Breast epithelium (tissue), 4 donors: ENCODE measurements at regions not wholly inside any gene's neighbourhood (a gene's known extent, or its start where the extent isn't known, plus 50 kb on each side); places are given as distances from the start of the nearest gene placed in this dataset.

Source experiments
- DNase-seq, 2 donors: peaks; one replicate each; pipeline ENCODE4 v3.0.0-alpha.2; 2019; ENCODE audit warnings: low spot score in 2 of 2
- H3K27ac ChIP-seq, 2 donors: fragments of 200-600 bp; sonication (generic) in 1 of 2; one replicate each; pipeline ENCODE4 v1.5.1; 2016 to 2019; ENCODE audit warnings: mild to moderate bottlenecking in 1 of 2
- H3K27me3 ChIP-seq, 2 donors: fragments of 200-600 bp; sonication (generic) in 1 of 2; one replicate each; pipeline versions ENCODE4 v1.5.1 to v1.6.0; 2017 to 2019; ENCODE audit warnings: control low read depth in 1 of 2, mild to moderate bottlenecking in 1 of 2
- H3K36me3 ChIP-seq: fragments of 200-600 bp; one replicate; pipeline ENCODE4 v1.5.1; 2019
- H3K4me1 ChIP-seq, 2 donors: fragments of 200-600 bp; sonication (generic); one replicate each; pipeline ENCODE4 v1.5.1; 2016 to 2019; ENCODE audit warnings: control low read depth in 1 of 2
- H3K4me3 ChIP-seq, 3 donors: fragments of 200-600 bp; sonication (generic); 1 replicate in 2 of 3; 2 replicates in 1 of 3; pipeline ENCODE4 v1.5.1; 2016 to 2019; ENCODE audit warnings: mild to moderate bottlenecking in 3 of 3, moderate library complexity in 2 of 3
- H3K9me3 ChIP-seq, 2 donors: fragments of 200-600 bp; sonication (generic) in 1 of 2; one replicate each; pipeline ENCODE4 v1.5.1; 2016 to 2019; ENCODE audit warnings: control low read depth in 1 of 2
- CTCF ChIP-seq, 3 donors: fragments of 450-650 bp; IDR thresholded peaks; one replicate each; pipeline ENCODE4 v1.5.1; 2016 to 2017; ENCODE audit warnings: antibody characterized with exemption in 3 of 3, mild to moderate bottlenecking in 3 of 3, moderate library complexity in 3 of 3
- POLR2A ChIP-seq: fragments of 450-650 bp; IDR thresholded peaks from one replicate; pipeline ENCODE4 v1.6.1; 2016; ENCODE audit warnings: antibody characterized with exemption, mild to moderate bottlenecking, moderate library complexity
- POLR2AphosphoS5 ChIP-seq, 3 donors: sonication (generic); formaldehyde crosslinking; IDR thresholded peaks; one replicate each; pipeline ENCODE4 v1.6.1; 2017; ENCODE audit warnings: antibody characterized with exemption in 3 of 3
- intact Hi-C: fragments of 100-400 bp; cut with DNase I; formaldehyde crosslinking; loops from one replicate; pipeline ENCODE4 v1.15.1; 2023; ENCODE audit warnings: low total_unique reads

- Histone ChIP-seq H3K4me3 (no peak overlapping the region), H3K27me3 (no peaks in the 10 kb centered on the region), H3K4me1 (peaks cover 0 to 11% of the 10 kb centered on the region in 2 donors), H3K36me3 (no peaks in the 10 kb centered on the region), H3K9me3 (no peaks in the 10 kb centered on the region), H3K27ac (no peak overlapping the region)
- TF ChIP-seq POLR2A (no peak), CTCF (IDR thresholded peaks at IDR 0.05) (no peak), POLR2AphosphoS5 (IDR thresholded peaks at IDR 0.05) (no peak)
- DNase-seq: no peak
- intact Hi-C loops: no loop called here
These were observed 345.7 kb upstream of the SLC30A5 start for GRCh38 chr5:68748101-68748500.

- H3K27me3 ChIP-seq: no peaks in the 10 kb centered on the region
- no peak for TF ChIP-seq POLR2AphosphoS5 (IDR thresholded peaks at IDR 0.05)
- no peak for TF ChIP-seq POLR2A
- no peak for TF ChIP-seq CTCF (IDR thresholded peaks at IDR 0.05)
- H3K27ac ChIP-seq: peak overlapping the region in 1 of 2 donors; percentile 38
- H3K9me3 ChIP-seq: no peaks in the 10 kb centered on the region
- H3K4me1 ChIP-seq: peaks cover 0 to 11% of the 10 kb centered on the region in 2 donors
- intact Hi-C loops: no loop called here
- no peak overlapping the region for H3K4me3 ChIP-seq
- H3K36me3 ChIP-seq: no peaks in the 10 kb centered on the region
- DNase-seq: no peak
These were observed 344.7 kb upstream of the SLC30A5 start for GRCh38 chr5:68749077-68749476.

- TF ChIP-seq POLR2AphosphoS5 (IDR thresholded peaks at IDR 0.05) (peak in 1 of 3 donors; percentile 54), CTCF (IDR thresholded peaks at IDR 0.05) (no peak)
- intact Hi-C loops: no loop called here
- Histone ChIP-seq H3K27me3 (no peaks in the 10 kb centered on the region), H3K36me3 (no peaks in the 10 kb centered on the region), H3K4me1 (peaks cover 0 to 11% of the 10 kb centered on the region in 2 donors), H3K4me3 (no peak overlapping the region), H3K9me3 (no peaks in the 10 kb centered on the region), H3K27ac (peak overlapping the region; percentile 38 to 50)
- DNase-seq: peak in 1 of 2 donors; percentile 72
These were observed 344.2 kb upstream of the SLC30A5 start for GRCh38 chr5:68749631-68750030.

GRCh38 chr5:68751661-68752060, 342.2 kb upstream of the SLC30A5 start:
- no peaks in the 10 kb centered on the region for H3K36me3 ChIP-seq
- DNase-seq: no peak
- no peak overlapping the region for H3K27ac ChIP-seq
- peaks cover 0 to 6% of the 10 kb centered on the region in 2 donors for H3K4me1 ChIP-seq
- intact Hi-C loops: no loop called here
- no peaks in the 10 kb centered on the region for H3K9me3 ChIP-seq
- H3K4me3 ChIP-seq: no peak overlapping the region
- no peaks in the 10 kb centered on the region for H3K27me3 ChIP-seq
- TF ChIP-seq POLR2AphosphoS5 (IDR thresholded peaks at IDR 0.05) (no peak), POLR2A (no peak)

GRCh38 chr5:68754536-68754935, 339.3 kb upstream of the SLC30A5 start:
- H3K9me3 ChIP-seq: no peaks in the 10 kb centered on the region
- TF ChIP-seq CTCF (IDR thresholded peaks at IDR 0.05) (no peak), POLR2AphosphoS5 (IDR thresholded peaks at IDR 0.05) (no peak)
- H3K27ac ChIP-seq: no peak overlapping the region
- no peaks in the 10 kb centered on the region for H3K4me1 ChIP-seq
- no peaks in the 10 kb centered on the region for H3K27me3 ChIP-seq
- H3K36me3 ChIP-seq: no peaks in the 10 kb centered on the region
- DNase-seq: no peak
- intact Hi-C loops: no loop called here
- H3K4me3 ChIP-seq: no peak overlapping the region

- no peak for DNase-seq
- no peak for TF ChIP-seq CTCF (IDR thresholded peaks at IDR 0.05)
- TF ChIP-seq POLR2A: no peak
- TF ChIP-seq POLR2AphosphoS5 (IDR thresholded peaks at IDR 0.05): no peak
- intact Hi-C loops: no loop called here
- no peak overlapping the region for H3K4me3 ChIP-seq
- no peaks in the 10 kb centered on the region for H3K36me3 ChIP-seq
- no peak overlapping the region for H3K27ac ChIP-seq
- H3K4me1 ChIP-seq: no peaks in the 10 kb centered on the region
- no peaks in the 10 kb centered on the region for H3K9me3 ChIP-seq
- H3K27me3 ChIP-seq: no peaks in the 10 kb centered on the region
These were observed 338.5 kb upstream of the SLC30A5 start for GRCh38 chr5:68755293-68755692.
